HCT116 (cell line): ENCODE measurements at regions not wholly inside any gene's neighbourhood (a gene's known extent, or its start where the extent isn't known, plus 50 kb on each side); places are given as distances from the start of the nearest gene placed in this dataset.

Experiments
- ATAC-seq: fragments of 200-7000 bp; cut with Tn5 transposase; 2 replicates; pipeline ENCODE4 v1.9.1; 2020; ENCODE audit warnings: mild to moderate bottlenecking, moderate library complexity
- BruUV-seq: library from RNA; stranded (reverse); fragments of 400-500 nt; replicated peaks from 2 replicates; lab custom pipeline; 2021; lab: Mats Ljungman, UMichigan
- CTCF ChIA-PET: fragments of 300-600 bp; sonication (Branson Sonifier 250); formaldehyde crosslinking; loops from one replicate; lab custom pipeline; 2021; ENCODE audit warnings: antibody characterized with exemption; lab: Charles Lee
- POLR2A ChIA-PET: fragments of 300-600, 350-600 bp; sonication (Branson Sonifier 250); formaldehyde crosslinking; loops from one replicate; lab custom pipeline; 2021; ENCODE audit warnings: antibody characterized with exemption; lab: Charles Lee
- RAD21 ChIA-PET, 2 experiments: fragments of 300-600 bp; sonication (Branson Sonifier 250); formaldehyde crosslinking; loops; one replicate each; lab custom pipeline; 2023; ENCODE audit warnings: low total read pairs in 2 of 2; ENCODE audit not compliant: uncharacterized antibody in 2 of 2, unreplicated experiment in 2 of 2, low non-redundant PET in 1 of 2; lab: Charles Lee
- DNase-seq: peaks from one replicate; pipeline ENCODE4 v3.0.0-alpha.2; 2010; ENCODE audit warnings: low read depth, low spot score
- H2AFZ ChIP-seq: fragments of 200-600 bp; shearing (Covaris generic), sonication (generic); 2 replicates; pipeline ENCODE4 v1.6.1; 2017; ENCODE audit warnings: low read depth, mixed run types, mixed read lengths, antibody characterized with exemption, low read length; ENCODE audit not compliant: poor library complexity, severe bottlenecking
- H3K27ac ChIP-seq: 2 replicates; pipeline ENCODE4 v1.5.1; 2012; ENCODE audit warnings: low read depth, low read length
- H3K27me3 ChIP-seq: fragments of 200-600 bp; sonication (generic); 2 replicates; pipeline ENCODE4 v1.6.1; 2016; ENCODE audit warnings: mixed run types, low read length, mixed read lengths; ENCODE audit not compliant: insufficient read depth
- H3K36me3 ChIP-seq, 2 experiments: fragments of 200-500 bp in 1 of 2; fragments of 200-600 bp in 1 of 2; sonication (Bioruptor generic) in 1 of 2; sonication (generic) in 1 of 2; 2 replicates each; pipeline versions ENCODE4 v1.5.1 to v1.6.1; 2014 to 2016; ENCODE audit warnings: low read length in 2 of 2, inconsistent platforms in 1 of 2, mixed read lengths in 1 of 2, mixed run types in 1 of 2; ENCODE audit not compliant: insufficient read depth in 2 of 2, control insufficient read depth in 1 of 2
- H3K4me1 ChIP-seq, 2 experiments: fragments of 200-600 bp in 1 of 2; sonication (generic) in 1 of 2; 2 replicates each; pipeline versions ENCODE4 v1.5.1 to v1.6.1; 2012 to 2017; ENCODE audit warnings: low read length in 2 of 2, inconsistent platforms in 1 of 2, mild to moderate bottlenecking in 1 of 2, mixed read lengths in 1 of 2, mixed run types in 1 of 2, moderate library complexity in 1 of 2; ENCODE audit not compliant: insufficient read depth in 2 of 2, control insufficient read depth in 1 of 2
- H3K4me2 ChIP-seq: fragments of 200-600 bp; sonication (generic); 2 replicates; pipeline ENCODE4 v1.6.1; 2017; ENCODE audit warnings: mixed run types, low read length, mixed read lengths
- H3K4me3 ChIP-seq, 2 experiments: fragments of 200-600 bp in 1 of 2; sonication (generic) in 1 of 2; replicated peaks in 1 of 2; 2 replicates each; pipeline ENCODE4 v1.5.1; 2011 to 2016; ENCODE audit warnings: low read length in 2 of 2, control low read depth in 1 of 2, low read depth in 1 of 2, mild to moderate bottlenecking in 1 of 2, mixed read lengths in 1 of 2, mixed run types in 1 of 2
- H3K79me2 ChIP-seq: fragments of 200-600 bp; sonication (generic); 2 replicates; pipeline ENCODE4 v1.6.1; 2017; ENCODE audit warnings: mild to moderate bottlenecking, mixed run types, low read length, moderate library complexity, mixed read lengths; ENCODE audit not compliant: insufficient read depth
- H3K9ac ChIP-seq: fragments of 200-600 bp; sonication (generic); 2 replicates; pipeline ENCODE4 v1.6.1; 2016; ENCODE audit warnings: low read length, mixed read lengths
- H3K9me2 ChIP-seq: fragments of 200-600 bp; sonication (generic), shearing (Covaris generic); 2 replicates; pipeline ENCODE4 v1.6.1; 2017; ENCODE audit warnings: mixed run types, mild to moderate bottlenecking, moderate library complexity; ENCODE audit not compliant: insufficient read depth
- H3K9me3 ChIP-seq, 2 experiments: fragments of 200-500 bp in 1 of 2; fragments of 200-600 bp in 1 of 2; sonication (Bioruptor generic) in 1 of 2; sonication (generic) in 1 of 2; 2 replicates each; pipeline ENCODE4 v1.6.1; 2014 to 2017; ENCODE audit warnings: low read length in 2 of 2, mixed read lengths in 2 of 2, inconsistent platforms in 1 of 2, low read depth in 1 of 2, mild to moderate bottlenecking in 1 of 2, mixed run types in 1 of 2, moderate library complexity in 1 of 2; ENCODE audit not compliant: control insufficient read depth in 1 of 2, insufficient read depth in 1 of 2
- H4K20me1 ChIP-seq: fragments of 200-600 bp; sonication (generic), shearing (Covaris generic); 2 replicates; pipeline ENCODE4 v1.6.1; 2017; ENCODE audit warnings: mixed run types, mild to moderate bottlenecking, moderate library complexity; ENCODE audit not compliant: insufficient read depth
- CBX3 ChIP-seq: IDR thresholded peaks from 2 replicates; pipeline ENCODE4 v1.6.1; 2012; ENCODE audit warnings: low read depth
- CEBPB ChIP-seq: IDR thresholded peaks from 2 replicates; pipeline ENCODE4 v1.6.1; 2012; ENCODE audit warnings: low read depth
- EGR1 ChIP-seq: IDR thresholded peaks from 2 replicates; pipeline ENCODE4 v1.6.1; 2012; ENCODE audit warnings: low read depth
- ELF1 ChIP-seq: IDR thresholded peaks from 2 replicates; pipeline ENCODE4 v1.6.1; 2012; ENCODE audit warnings: low read depth, borderline replicate concordance
- EZH2 ChIP-seq: fragments of 200-600 bp; sonication (generic); IDR thresholded peaks from 2 replicates; pipeline ENCODE4 v1.6.1; 2017; ENCODE audit warnings: antibody characterized with exemption, mixed run types
- EZH2phosphoT487 ChIP-seq: fragments of 200-600 bp; IDR thresholded peaks from 2 replicates; pipeline ENCODE4 v1.6.1; 2018; ENCODE audit warnings: antibody characterized with exemption, borderline replicate concordance
- POLR2A ChIP-seq: IDR thresholded peaks from 2 replicates; pipeline ENCODE4 v1.7.0; 2011; ENCODE audit warnings: borderline replicate concordance; ENCODE audit not compliant: insufficient read depth, insufficient read length; ENCODE audit errors: extremely low read depth
- RAD21 ChIP-seq: IDR thresholded peaks from 2 replicates; pipeline ENCODE4 v1.6.1; 2012; ENCODE audit warnings: low read depth, mild to moderate bottlenecking
- SIN3A ChIP-seq: IDR thresholded peaks from 2 replicates; pipeline ENCODE4 v1.6.1; 2012; ENCODE audit warnings: low read depth
- SP1 ChIP-seq: IDR thresholded peaks from 2 replicates; pipeline ENCODE4 v1.6.1; 2012; ENCODE audit warnings: low read depth
- TCF7L2 ChIP-seq: IDR thresholded peaks from 2 replicates; pipeline ENCODE4 v1.7.0; 2011; ENCODE audit warnings: borderline replicate concordance, inconsistent platforms; ENCODE audit not compliant: insufficient read depth, insufficient read length; ENCODE audit errors: extremely low read depth
- YY1 ChIP-seq: IDR thresholded peaks from 2 replicates; pipeline ENCODE4 v1.6.1; 2011; ENCODE audit warnings: low read length, low read depth, moderate library complexity, mild to moderate bottlenecking; ENCODE audit not compliant: insufficient replicate concordance; ENCODE audit errors: extremely low read depth
- ZFX ChIP-seq: fragments of 450-650 bp; IDR thresholded peaks from 2 replicates; pipeline ENCODE4 v1.6.1; 2017
- ZNF274 ChIP-seq: fragments of 200-500 bp; sonication (Bioruptor generic); IDR thresholded peaks from 2 replicates; pipeline ENCODE4 v1.6.1; 2014; ENCODE audit warnings: mild to moderate bottlenecking, low read depth, low read length, inconsistent platforms
- intact Hi-C: fragments of 100-400 bp; cut with micrococcal nuclease; formaldehyde crosslinking; loops from 2 replicates; pipeline ENCODE4 v1.10.0; 2022
- TF ChIP-seq, protein P1 (sequence below): IDR thresholded peaks from 2 replicates; pipeline ENCODE4 v1.6.1; 2012
- TF ChIP-seq, protein P2 (sequence below): IDR thresholded peaks from 2 replicates; pipeline ENCODE4 v1.6.1; 2012
- TF ChIP-seq, protein P3 (sequence below), 3 experiments: fragments of 200-600 bp in 1 of 3; sonication (generic) in 1 of 3; IDR thresholded peaks in 2 of 3; conservative IDR thresholded peaks in 1 of 3; 2 replicates each; pipeline ENCODE4 v1.5.1; 2012 to 2017; ENCODE audit warnings: low read depth in 2 of 3, low read length in 2 of 3, antibody characterized with exemption in 1 of 3, borderline replicate concordance in 1 of 3, control low read depth in 1 of 3, mild to moderate bottlenecking in 1 of 3, mixed read lengths in 1 of 3, mixed run types in 1 of 3, moderate library complexity in 1 of 3; ENCODE audit not compliant: insufficient read depth in 1 of 3

DNA sequence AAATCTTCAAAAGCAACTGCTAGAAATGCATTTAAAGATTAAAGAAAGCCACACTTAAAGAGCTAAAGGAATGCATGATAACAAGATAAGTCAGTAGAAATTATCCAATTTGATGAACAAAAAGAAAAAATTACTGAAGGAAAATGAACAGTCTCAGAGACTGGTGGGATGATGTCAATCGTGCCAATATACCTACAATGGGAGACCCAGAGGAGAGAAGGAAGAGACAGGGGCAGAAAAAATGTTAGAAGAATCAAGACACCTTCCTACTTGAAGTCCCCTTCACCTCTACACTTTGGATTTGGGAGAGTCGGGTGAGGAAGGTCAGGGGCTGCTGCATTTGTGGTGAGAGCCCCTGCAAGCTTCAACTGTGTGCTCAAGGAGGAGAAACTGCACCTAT lies 216.3 kb downstream of the BUD13 start:
- no peak overlapping the region for H3K4me2 ChIP-seq
- H3K9ac ChIP-seq: no peak overlapping the region
- TF ChIP-seq EGR1 (no peak), SP1 (no peak), EZH2 (no peak), CEBPB (no peak), RAD21 (no peak), ZFX (no peak), TCF7L2 (no peak), ZNF274 (no peak), SIN3A (no peak), POLR2A (no peak), YY1 (no peak), ELF1 (no peak), CBX3 (no peak), EZH2phosphoT487 (no peak)
- TF ChIP-seq, protein P1, sequence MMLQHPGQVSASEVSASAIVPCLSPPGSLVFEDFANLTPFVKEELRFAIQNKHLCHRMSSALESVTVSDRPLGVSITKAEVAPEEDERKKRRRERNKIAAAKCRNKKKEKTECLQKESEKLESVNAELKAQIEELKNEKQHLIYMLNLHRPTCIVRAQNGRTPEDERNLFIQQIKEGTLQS: no peak
- TF ChIP-seq, protein P2, sequence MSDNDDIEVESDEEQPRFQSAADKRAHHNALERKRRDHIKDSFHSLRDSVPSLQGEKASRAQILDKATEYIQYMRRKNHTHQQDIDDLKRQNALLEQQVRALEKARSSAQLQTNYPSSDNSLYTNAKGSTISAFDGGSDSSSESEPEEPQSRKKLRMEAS: no peak
- TF ChIP-seq, protein P3, sequence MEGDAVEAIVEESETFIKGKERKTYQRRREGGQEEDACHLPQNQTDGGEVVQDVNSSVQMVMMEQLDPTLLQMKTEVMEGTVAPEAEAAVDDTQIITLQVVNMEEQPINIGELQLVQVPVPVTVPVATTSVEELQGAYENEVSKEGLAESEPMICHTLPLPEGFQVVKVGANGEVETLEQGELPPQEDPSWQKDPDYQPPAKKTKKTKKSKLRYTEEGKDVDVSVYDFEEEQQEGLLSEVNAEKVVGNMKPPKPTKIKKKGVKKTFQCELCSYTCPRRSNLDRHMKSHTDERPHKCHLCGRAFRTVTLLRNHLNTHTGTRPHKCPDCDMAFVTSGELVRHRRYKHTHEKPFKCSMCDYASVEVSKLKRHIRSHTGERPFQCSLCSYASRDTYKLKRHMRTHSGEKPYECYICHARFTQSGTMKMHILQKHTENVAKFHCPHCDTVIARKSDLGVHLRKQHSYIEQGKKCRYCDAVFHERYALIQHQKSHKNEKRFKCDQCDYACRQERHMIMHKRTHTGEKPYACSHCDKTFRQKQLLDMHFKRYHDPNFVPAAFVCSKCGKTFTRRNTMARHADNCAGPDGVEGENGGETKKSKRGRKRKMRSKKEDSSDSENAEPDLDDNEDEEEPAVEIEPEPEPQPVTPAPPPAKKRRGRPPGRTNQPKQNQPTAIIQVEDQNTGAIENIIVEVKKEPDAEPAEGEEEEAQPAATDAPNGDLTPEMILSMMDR (IDR thresholded peaks at IDR 0.05 in 2 of 3, conservative IDR thresholded peaks at IDR 0.05 in 1 of 3; ENCODE audit: borderline replicate concordance in 1 of 3, insufficient read depth in 1 of 3, low read depth in 2 of 3, low read length in 2 of 3): no peak
- TF ChIP-seq, all 23 proteins: peak for 0
- ATAC-seq: no peak
- Histone ChIP-seq H3K4me3 (no peak overlapping the region), H3K27ac (no peak overlapping the region), H4K20me1 (no peaks in the 10 kb centered on the region), H3K4me1 (no peaks in the 10 kb centered on the region), H3K36me3 (no peaks in the 10 kb centered on the region), H3K27me3 (peaks cover 29% of the 10 kb centered on the region; the same call in 1 of the 2 replicates), H3K79me2 (no peaks in the 10 kb centered on the region), H2AFZ (no peak overlapping the region), H3K9me3 (no peaks in the 10 kb centered on the region), H3K9me2 (no peaks in the 10 kb centered on the region)
- ChIA-PET POLR2A (no interaction called here), CTCF (no interaction called here), RAD21 (no interaction called here)
- no peak for DNase-seq
- no TSS peak for BruUV-seq
- intact Hi-C loops: no loop called here
